ENCODE measurements at regions not wholly inside any gene's neighbourhood (a gene's known extent, or its start where the extent isn't known, plus 50 kb on each side); places are given as distances from the start of the nearest gene placed in this dataset.

DNA sequence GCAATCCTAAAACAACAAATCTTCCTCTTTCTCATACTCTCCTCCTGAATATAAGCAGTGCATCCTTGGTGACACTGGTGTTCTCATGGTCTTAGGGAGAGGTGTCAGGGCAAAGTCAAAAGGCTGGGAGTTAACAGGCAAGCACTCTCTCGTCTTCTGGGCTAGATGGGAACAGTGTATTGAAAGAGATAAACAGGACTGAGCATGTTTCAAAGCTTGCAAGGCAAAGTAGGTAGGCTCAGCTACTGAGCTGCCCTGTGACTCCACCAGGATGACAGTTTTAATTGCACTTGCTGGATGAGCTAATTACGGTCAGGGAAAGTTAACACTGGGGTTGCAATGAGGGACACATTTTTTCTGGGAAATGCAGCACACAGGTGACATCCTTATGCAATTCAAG, 554.9 kb upstream of the NRP1 start:
- no peaks in the 10 kb centered on the region for H3K27me3 ChIP-seq (ENCODE audit: insufficient read depth, insufficient read length)
- H3K9me3 ChIP-seq (ENCODE audit: insufficient read depth, low read length), result no peaks in the 10 kb centered on the region
- H3K4me3 ChIP-seq (ENCODE audit: insufficient read length, low read depth), result no peak overlapping the region
- no peak for TF ChIP-seq YY1 (IDR thresholded peaks at IDR 0.05; ENCODE audit: insufficient read depth, insufficient read length)
- TF ChIP-seq ZNF274 (IDR thresholded peaks at IDR 0.05; ENCODE audit: low read depth, low read length), result no peak
- no peak for TF ChIP-seq SUZ12 (IDR thresholded peaks at IDR 0.05; ENCODE audit: extremely low read depth, insufficient read depth, insufficient read length)
- no peak overlapping the region for H3K9ac ChIP-seq (ENCODE audit: insufficient read length, low read depth)
- H3K36me3 ChIP-seq (ENCODE audit: insufficient read depth, insufficient read length, low read length), result no peaks in the 10 kb centered on the region
- no peak for DNase-seq (ENCODE audit: low read depth, low spot score)
- H3K4me1 ChIP-seq (ENCODE audit: insufficient read depth, insufficient read length), result no peaks in the 10 kb centered on the region

DNA sequence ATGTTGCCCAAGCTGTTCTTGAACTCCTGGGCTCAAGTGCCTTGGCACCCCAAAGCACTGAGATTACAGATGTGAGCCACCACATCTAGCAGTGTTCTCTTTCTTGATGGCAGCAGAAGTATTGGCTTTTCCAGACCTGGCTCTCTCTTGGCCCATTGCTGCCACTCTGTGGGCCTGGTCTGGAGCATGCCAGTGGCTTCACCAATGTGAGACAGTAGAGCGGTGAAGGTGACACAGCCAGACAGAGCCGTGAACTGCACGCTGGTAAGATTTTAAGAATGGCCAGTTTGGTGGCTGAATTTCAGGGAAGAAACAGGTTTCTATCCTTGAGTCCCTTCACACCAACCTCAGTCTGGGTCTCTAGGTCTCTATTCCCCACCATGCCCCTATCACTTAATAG, 552.7 kb upstream of the NRP1 start:
- DNase-seq (ENCODE audit: low read depth, low spot score), result no peak
- Histone ChIP-seq H3K27me3 (ENCODE audit: insufficient read depth, insufficient read length) (no peaks in the 10 kb centered on the region), H3K9ac (ENCODE audit: insufficient read length, low read depth) (no peak overlapping the region), H3K4me1 (ENCODE audit: insufficient read depth, insufficient read length) (no peaks in the 10 kb centered on the region), H3K9me3 (ENCODE audit: insufficient read depth, low read length) (no peaks in the 10 kb centered on the region), H3K4me3 (ENCODE audit: insufficient read length, low read depth) (no peak overlapping the region), H3K36me3 (ENCODE audit: insufficient read depth, insufficient read length, low read length) (no peaks in the 10 kb centered on the region)
- TF ChIP-seq ZNF274 (IDR thresholded peaks at IDR 0.05; ENCODE audit: low read depth, low read length) (no peak), YY1 (IDR thresholded peaks at IDR 0.05; ENCODE audit: insufficient read depth, insufficient read length) (no peak), SUZ12 (IDR thresholded peaks at IDR 0.05; ENCODE audit: extremely low read depth, insufficient read depth, insufficient read length) (no peak)

DNA sequence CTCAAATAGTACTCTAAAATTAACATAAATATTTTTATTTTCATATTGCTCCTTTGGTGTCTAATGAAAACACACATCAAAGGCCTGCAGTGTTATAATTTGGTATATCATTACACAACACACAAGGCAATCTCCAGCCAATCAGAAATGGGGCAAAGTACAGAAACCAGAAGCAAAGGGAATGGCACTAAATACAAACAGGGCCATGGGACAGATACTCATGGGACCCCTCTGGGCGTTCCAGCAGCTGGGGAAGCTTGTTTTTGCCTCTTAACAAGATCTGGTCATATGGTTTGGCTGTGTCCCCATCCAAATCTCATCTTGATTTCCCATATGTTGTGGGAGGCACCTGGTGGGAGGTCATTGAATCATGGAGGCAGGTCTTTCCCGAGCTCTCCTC, 551.8 kb upstream of the NRP1 start:
- no peaks in the 10 kb centered on the region for H3K36me3 ChIP-seq (ENCODE audit: insufficient read depth, insufficient read length, low read length)
- no peak overlapping the region for H3K4me3 ChIP-seq (ENCODE audit: insufficient read length, low read depth)
- no peak for TF ChIP-seq YY1 (IDR thresholded peaks at IDR 0.05; ENCODE audit: insufficient read depth, insufficient read length)
- no peak for TF ChIP-seq SUZ12 (IDR thresholded peaks at IDR 0.05; ENCODE audit: extremely low read depth, insufficient read depth, insufficient read length)
- TF ChIP-seq ZNF274 (IDR thresholded peaks at IDR 0.05; ENCODE audit: low read depth, low read length), result no peak
- no peaks in the 10 kb centered on the region for H3K27me3 ChIP-seq (ENCODE audit: insufficient read depth, insufficient read length)
- H3K9ac ChIP-seq (ENCODE audit: insufficient read length, low read depth), result no peak overlapping the region
- H3K9me3 ChIP-seq (ENCODE audit: insufficient read depth, low read length), result no peaks in the 10 kb centered on the region
- no peak for DNase-seq (ENCODE audit: low read depth, low spot score)
- H3K4me1 ChIP-seq (ENCODE audit: insufficient read depth, insufficient read length), result no peaks in the 10 kb centered on the region

DNA sequence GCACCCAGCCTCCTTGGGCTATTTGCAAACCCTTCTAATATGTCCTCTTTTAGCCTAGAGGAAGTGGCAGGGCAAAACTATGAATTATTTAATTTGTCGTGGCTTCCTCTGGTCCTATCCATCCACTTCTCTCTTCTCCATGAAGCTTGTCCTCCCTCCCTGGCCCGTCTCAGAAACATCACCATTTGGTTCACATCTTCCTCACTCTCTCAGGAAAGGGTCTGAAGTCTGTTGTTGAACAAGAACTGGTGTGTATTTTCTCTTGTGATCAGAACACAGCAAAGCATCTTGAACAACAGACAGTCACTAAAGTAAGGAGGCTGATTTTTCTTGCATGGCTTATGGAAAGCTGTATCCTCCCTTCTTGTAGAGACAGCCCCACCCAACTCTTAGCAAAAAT, 550.1 kb upstream of the NRP1 start:
- Histone ChIP-seq H3K9me3 (ENCODE audit: insufficient read depth, low read length) (no peaks in the 10 kb centered on the region), H3K4me1 (ENCODE audit: insufficient read depth, insufficient read length) (no peaks in the 10 kb centered on the region), H3K27me3 (ENCODE audit: insufficient read depth, insufficient read length) (no peaks in the 10 kb centered on the region), H3K36me3 (ENCODE audit: insufficient read depth, insufficient read length, low read length) (no peaks in the 10 kb centered on the region), H3K4me3 (ENCODE audit: insufficient read length, low read depth) (no peak overlapping the region), H3K9ac (ENCODE audit: insufficient read length, low read depth) (no peak overlapping the region)
- no peak for DNase-seq (ENCODE audit: low read depth, low spot score)
- no peak for TF ChIP-seq ZNF274 (IDR thresholded peaks at IDR 0.05; ENCODE audit: low read depth, low read length)
- TF ChIP-seq YY1 (IDR thresholded peaks at IDR 0.05; ENCODE audit: insufficient read depth, insufficient read length), result no peak
- no peak for TF ChIP-seq SUZ12 (IDR thresholded peaks at IDR 0.05; ENCODE audit: extremely low read depth, insufficient read depth, insufficient read length)

DNA sequence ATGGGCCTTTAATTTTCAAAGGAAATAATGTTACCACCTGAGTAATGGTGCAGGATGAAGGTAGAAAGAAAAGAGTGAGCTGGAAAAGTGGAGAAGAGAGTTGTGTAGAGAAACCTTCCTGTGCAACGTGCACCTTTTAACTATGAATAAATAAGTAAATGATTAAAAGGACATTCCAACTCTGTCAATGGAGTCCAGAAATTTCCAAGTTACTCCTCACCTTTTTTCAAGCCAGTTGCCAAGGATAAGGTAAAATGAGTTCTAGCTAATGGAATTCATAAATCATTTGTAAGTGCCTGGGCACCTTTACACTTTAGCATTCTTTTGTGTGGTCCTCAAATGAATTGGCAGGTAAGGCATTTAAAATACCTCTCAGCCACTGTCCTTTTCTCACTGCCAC, 549.4 kb upstream of the NRP1 start:
- Histone ChIP-seq H3K27me3 (ENCODE audit: insufficient read depth, insufficient read length) (no peaks in the 10 kb centered on the region), H3K4me1 (ENCODE audit: insufficient read depth, insufficient read length) (no peaks in the 10 kb centered on the region), H3K9ac (ENCODE audit: insufficient read length, low read depth) (no peak overlapping the region), H3K4me3 (ENCODE audit: insufficient read length, low read depth) (no peak overlapping the region), H3K9me3 (ENCODE audit: insufficient read depth, low read length) (no peaks in the 10 kb centered on the region), H3K36me3 (ENCODE audit: insufficient read depth, insufficient read length, low read length) (no peaks in the 10 kb centered on the region)
- no peak for DNase-seq (ENCODE audit: low read depth, low spot score)
- TF ChIP-seq SUZ12 (IDR thresholded peaks at IDR 0.05; ENCODE audit: extremely low read depth, insufficient read depth, insufficient read length), result no peak
- no peak for TF ChIP-seq YY1 (IDR thresholded peaks at IDR 0.05; ENCODE audit: insufficient read depth, insufficient read length)
- TF ChIP-seq ZNF274 (IDR thresholded peaks at IDR 0.05; ENCODE audit: low read depth, low read length), result no peak

DNA sequence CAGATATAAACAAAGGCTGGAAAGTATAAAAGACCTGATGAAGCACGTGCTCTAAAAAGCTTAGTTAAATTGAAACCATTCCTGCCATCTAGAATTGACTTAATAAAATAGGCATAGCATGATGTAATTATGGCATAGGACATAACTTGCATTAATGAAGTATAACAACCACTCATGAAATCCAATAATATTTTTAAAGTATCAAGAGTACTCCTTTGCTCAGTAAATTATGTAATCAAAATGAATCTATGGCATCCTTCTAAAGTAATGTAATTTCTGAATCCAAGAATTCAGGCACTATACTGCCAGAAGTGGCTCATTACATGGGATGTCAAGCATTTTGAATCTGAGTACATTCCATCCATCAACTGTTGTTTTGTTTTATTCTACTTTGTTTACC, 548.5 kb upstream of the NRP1 start:
- H3K9me3 ChIP-seq (ENCODE audit: insufficient read depth, low read length), result no peaks in the 10 kb centered on the region
- TF ChIP-seq SUZ12 (IDR thresholded peaks at IDR 0.05; ENCODE audit: extremely low read depth, insufficient read depth, insufficient read length) (no peak), ZNF274 (IDR thresholded peaks at IDR 0.05; ENCODE audit: low read depth, low read length) (no peak), YY1 (IDR thresholded peaks at IDR 0.05; ENCODE audit: insufficient read depth, insufficient read length) (no peak)
- H3K36me3 ChIP-seq (ENCODE audit: insufficient read depth, insufficient read length, low read length), result no peaks in the 10 kb centered on the region
- H3K9ac ChIP-seq (ENCODE audit: insufficient read length, low read depth), result no peak overlapping the region
- no peak for DNase-seq (ENCODE audit: low read depth, low spot score)
- H3K27me3 ChIP-seq (ENCODE audit: insufficient read depth, insufficient read length), result no peaks in the 10 kb centered on the region
- H3K4me3 ChIP-seq (ENCODE audit: insufficient read length, low read depth), result no peak overlapping the region
- no peaks in the 10 kb centered on the region for H3K4me1 ChIP-seq (ENCODE audit: insufficient read depth, insufficient read length)

DNA sequence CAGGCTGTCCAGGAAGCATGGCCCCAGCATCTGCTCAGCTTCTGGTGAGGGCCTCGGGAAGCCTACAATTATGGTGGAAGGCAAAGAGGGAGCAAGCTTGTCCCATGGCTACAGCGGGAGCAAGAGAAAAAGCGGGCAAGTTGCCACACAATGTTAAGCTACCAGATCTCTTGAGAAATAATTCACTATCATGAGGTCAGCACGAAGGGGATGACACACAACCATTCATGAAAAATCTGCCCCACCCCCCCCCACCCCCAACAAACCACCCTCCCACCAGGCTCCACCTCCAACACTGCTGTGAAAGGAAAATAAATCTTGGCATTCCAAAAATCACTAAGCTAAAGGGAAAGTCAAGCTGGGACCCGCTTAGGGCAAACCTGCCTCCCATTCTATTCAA, 545.8 kb upstream of the NRP1 start:
- no peak for DNase-seq (ENCODE audit: low read depth, low spot score)

More for the DNA sequence above, 545.8 kb upstream of the NRP1 start:
- Histone ChIP-seq H3K4me3 (ENCODE audit: insufficient read length, low read depth) (no peak overlapping the region), H3K9ac (ENCODE audit: insufficient read length, low read depth) (no peak overlapping the region), H3K36me3 (ENCODE audit: insufficient read depth, insufficient read length, low read length) (no peaks in the 10 kb centered on the region), H3K27me3 (ENCODE audit: insufficient read depth, insufficient read length) (no peaks in the 10 kb centered on the region), H3K9me3 (ENCODE audit: insufficient read depth, low read length) (no peaks in the 10 kb centered on the region), H3K4me1 (ENCODE audit: insufficient read depth, insufficient read length) (no peaks in the 10 kb centered on the region)
- no peak for TF ChIP-seq YY1 (IDR thresholded peaks at IDR 0.05; ENCODE audit: insufficient read depth, insufficient read length)
- TF ChIP-seq ZNF274 (IDR thresholded peaks at IDR 0.05; ENCODE audit: low read depth, low read length), result no peak
- no peak for TF ChIP-seq SUZ12 (IDR thresholded peaks at IDR 0.05; ENCODE audit: extremely low read depth, insufficient read depth, insufficient read length)

Data from NT2/D1 (cell line).